ENCODE measurements at regions not wholly inside any gene's neighbourhood (a gene's known extent, or its start where the extent isn't known, plus 50 kb on each side); places are given as distances from the start of the nearest gene placed in this dataset.

DNA sequence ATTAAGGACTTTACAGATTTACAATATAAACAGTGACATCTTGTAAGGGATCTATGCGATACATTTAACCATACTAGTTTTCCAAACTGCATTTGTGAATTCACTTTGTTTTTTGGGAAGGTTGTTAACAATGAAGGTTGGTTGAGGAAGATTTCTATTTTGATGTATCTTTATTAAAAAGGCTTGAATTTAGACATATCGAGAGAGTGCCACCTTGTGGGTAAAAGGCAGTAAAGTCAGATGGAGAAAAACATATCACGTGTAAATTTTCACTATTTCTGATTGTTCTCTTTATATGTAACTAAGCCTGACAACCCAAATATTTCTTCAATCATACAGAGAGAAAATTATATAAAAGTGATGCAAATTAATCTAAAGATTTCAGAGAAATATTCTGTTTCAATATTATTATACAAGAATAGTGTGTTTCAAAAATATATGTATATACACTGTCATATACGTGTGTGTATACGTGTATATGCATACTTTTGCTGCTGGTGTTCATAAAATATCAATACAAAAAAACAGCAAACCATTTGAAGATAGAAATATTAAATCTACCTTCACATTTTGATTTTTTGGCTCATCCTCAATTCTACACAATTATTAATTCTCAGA lies 988.6 kb downstream of the SORCS1 start:
- DNase-seq (ENCODE audit: low read depth), result no peak
- TF ChIP-seq, protein P1, sequence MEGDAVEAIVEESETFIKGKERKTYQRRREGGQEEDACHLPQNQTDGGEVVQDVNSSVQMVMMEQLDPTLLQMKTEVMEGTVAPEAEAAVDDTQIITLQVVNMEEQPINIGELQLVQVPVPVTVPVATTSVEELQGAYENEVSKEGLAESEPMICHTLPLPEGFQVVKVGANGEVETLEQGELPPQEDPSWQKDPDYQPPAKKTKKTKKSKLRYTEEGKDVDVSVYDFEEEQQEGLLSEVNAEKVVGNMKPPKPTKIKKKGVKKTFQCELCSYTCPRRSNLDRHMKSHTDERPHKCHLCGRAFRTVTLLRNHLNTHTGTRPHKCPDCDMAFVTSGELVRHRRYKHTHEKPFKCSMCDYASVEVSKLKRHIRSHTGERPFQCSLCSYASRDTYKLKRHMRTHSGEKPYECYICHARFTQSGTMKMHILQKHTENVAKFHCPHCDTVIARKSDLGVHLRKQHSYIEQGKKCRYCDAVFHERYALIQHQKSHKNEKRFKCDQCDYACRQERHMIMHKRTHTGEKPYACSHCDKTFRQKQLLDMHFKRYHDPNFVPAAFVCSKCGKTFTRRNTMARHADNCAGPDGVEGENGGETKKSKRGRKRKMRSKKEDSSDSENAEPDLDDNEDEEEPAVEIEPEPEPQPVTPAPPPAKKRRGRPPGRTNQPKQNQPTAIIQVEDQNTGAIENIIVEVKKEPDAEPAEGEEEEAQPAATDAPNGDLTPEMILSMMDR (conservative IDR thresholded peaks at IDR 0.05; ENCODE audit: low read depth, low read length), result peak; percentile 65
- no peak overlapping the region for H3K4me3 ChIP-seq (ENCODE audit: low read length)

DNA sequence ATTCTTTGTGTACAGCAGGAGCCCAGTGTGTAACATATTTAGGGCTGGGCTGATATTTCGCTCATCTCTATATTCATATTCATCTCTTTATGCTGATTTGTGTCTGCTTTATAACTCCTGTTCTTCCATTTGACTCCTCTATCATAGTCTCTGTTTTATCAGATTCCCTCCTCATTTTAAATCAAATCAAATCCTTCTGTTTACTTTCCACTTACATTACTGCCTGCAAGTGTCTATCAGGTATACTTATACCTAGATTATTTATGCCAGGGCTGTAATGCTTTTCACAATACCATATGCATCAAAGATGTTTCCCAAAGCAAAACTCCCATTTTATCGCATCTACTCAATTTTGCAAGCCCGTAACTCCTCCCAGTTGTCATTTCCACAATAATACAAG lies 990.7 kb downstream of the SORCS1 start:
- DNase-seq (ENCODE audit: low read depth), result no peak
- TF ChIP-seq, protein P1 (conservative IDR thresholded peaks at IDR 0.05; ENCODE audit: low read depth, low read length), result no peak
- no peak overlapping the region for H3K4me3 ChIP-seq (ENCODE audit: low read length)

DNA sequence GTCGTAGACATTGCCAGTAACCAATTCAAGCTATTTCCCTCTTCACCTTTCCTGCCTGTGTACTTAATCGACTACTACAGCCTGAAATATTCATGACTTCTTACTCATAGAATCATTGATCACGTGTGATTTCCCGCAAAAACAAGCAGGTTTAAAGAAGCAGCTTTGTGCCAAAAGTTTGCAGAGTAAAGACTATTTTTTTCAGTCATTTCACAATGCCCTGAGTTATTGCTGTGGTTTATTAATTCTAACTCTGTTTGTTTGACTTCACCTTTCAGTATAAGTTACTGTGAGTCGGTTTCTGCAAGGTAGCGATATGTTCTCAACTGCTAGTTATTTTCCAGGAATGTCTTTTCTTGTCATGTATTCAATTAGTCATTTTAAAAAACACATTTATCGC lies 995.3 kb downstream of the SORCS1 start:
- no peak for DNase-seq (ENCODE audit: low read depth)
- no peak overlapping the region for H3K4me3 ChIP-seq (ENCODE audit: low read length)
- TF ChIP-seq, protein P1 (conservative IDR thresholded peaks at IDR 0.05; ENCODE audit: low read depth, low read length), result no peak

DNA sequence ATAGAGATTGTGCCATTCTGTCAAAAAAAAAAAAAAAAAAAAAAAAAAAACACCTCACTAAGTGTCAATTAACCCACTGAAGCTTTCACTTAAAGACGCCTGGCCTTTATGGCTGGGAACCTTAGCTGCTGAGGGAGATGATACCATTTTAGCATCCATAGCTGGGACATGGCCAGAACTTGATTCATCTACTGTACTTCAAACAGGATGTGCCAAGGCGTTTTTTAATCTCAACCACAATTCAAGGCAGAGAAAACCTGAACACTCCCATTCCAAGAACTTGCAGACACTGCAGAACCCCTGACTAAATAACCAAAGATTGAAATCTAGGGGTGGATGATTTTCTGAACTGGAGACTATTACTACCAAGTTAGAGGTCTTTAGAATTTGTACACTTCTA lies 996.6 kb downstream of the SORCS1 start:
- no peak for DNase-seq (ENCODE audit: low read depth)
- TF ChIP-seq, protein P1 (conservative IDR thresholded peaks at IDR 0.05; ENCODE audit: low read depth, low read length), result no peak
- H3K4me3 ChIP-seq (ENCODE audit: low read length), result no peak overlapping the region

DNA sequence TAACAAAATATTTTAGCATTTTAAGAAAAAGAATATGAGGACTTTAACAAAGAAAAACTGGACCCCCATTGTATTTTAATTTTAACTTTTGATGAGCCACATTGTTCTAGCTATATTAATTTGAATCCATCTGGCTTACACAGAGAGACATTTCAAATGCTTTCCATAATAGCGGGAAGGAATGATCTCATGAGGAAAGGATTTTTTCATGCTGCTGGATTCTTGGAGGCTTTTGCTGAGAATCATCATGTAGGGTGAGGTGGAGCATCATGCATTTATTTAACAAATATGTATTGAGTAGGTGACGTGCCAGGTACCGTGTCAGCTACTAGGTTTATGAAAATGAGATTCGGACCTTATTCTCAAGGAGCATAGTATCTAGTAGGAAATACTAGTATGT lies 1006.3 kb downstream of the SORCS1 start:
- no peak overlapping the region for H3K4me3 ChIP-seq (ENCODE audit: low read length)
- no peak for DNase-seq (ENCODE audit: low read depth)
- TF ChIP-seq, protein P1 (conservative IDR thresholded peaks at IDR 0.05; ENCODE audit: low read depth, low read length), result no peak

DNA sequence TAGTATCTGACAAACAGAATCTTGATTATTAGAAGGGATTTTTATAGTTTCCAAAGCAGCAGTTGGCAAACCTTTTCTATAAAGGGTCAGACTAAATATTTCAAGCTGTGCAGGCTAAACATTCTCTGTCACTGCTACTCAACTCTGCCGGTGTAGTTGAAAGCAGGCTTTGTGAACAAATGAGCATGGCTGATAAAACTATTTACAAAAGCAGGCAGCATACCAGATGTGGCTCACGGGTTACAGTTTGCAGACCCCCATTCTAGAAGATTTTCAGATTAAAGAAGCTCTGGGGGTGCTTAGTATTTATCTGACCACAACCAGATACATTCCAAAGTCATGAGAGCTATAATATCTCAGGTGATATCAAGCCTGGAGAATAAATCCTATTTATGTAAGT lies 1017.5 kb downstream of the SORCS1 start:
- no peak for DNase-seq (ENCODE audit: low read depth)
- H3K4me3 ChIP-seq (ENCODE audit: low read length), result no peak overlapping the region
- TF ChIP-seq, protein P1 (conservative IDR thresholded peaks at IDR 0.05; ENCODE audit: low read depth, low read length), result no peak

DNA sequence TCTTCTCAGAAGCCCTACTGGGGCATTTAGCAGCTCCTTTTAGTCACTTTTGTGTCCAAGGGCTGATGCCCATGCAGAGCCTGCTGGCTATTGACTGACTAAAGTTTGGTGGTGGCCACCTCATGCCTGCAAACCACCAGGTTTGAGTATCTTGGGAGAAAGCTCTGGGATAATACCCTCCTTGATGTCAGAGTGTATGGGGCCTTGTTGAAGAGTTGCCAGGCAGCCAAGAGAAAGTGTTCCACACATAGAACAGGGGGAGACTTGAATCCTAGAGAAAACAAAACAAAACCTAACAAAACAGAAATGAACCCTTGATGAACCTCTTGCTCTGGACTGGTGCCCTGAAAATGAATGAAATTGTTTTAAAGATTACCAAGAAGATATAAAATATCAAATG lies 1024.6 kb downstream of the SORCS1 start:
- no peak overlapping the region for H3K4me3 ChIP-seq (ENCODE audit: low read length)
- DNase-seq (ENCODE audit: low read depth), result no peak
- TF ChIP-seq, protein P1 (conservative IDR thresholded peaks at IDR 0.05; ENCODE audit: low read depth, low read length), result no peak

Data from retinal pigment epithelial cell (primary cell).